GM03348 (cell line): ENCODE measurements at regions not wholly inside any gene's neighbourhood (a gene's known extent, or its start where the extent isn't known, plus 50 kb on each side); places are given as distances from the start of the nearest gene placed in this dataset.

ENCODE experiments used
- DNase-seq: peaks from one replicate; pipeline ENCODE4 v3.0.0; 2012; ENCODE audit warnings: low spot score

- DNase-seq: no peak
These were observed 158.1 kb downstream of the TBXT start for GRCh38 chr6:166009385-166010031.

- peak; percentile 46 for DNase-seq
These were observed 158.9 kb downstream of the TBXT start for GRCh38 chr6:166008441-166009369.

GRCh38 chr6:166007349-166008263 is 160.0 kb downstream of the TBXT start:
- DNase-seq: peak; percentile 50

GRCh38 chr6:166006900-166007301 is 160.8 kb downstream of the TBXT start:
- no peak for DNase-seq

GRCh38 chr6:166005944-166006899 is 161.4 kb downstream of the TBXT start:
- peak; percentile 49 for DNase-seq

GRCh38 chr6:166005401-166005943 is 162.2 kb downstream of the TBXT start:
- no peak for DNase-seq

GRCh38 chr6:166004876-166005275 is 162.8 kb downstream of the TBXT start:
- DNase-seq: no peak

- DNase-seq: no peak
These were observed 163.2 kb downstream of the TBXT start for GRCh38 chr6:166004471-166004870.

GRCh38 chr6:166003569-166003968 is 164.1 kb downstream of the TBXT start:
- no peak for DNase-seq

- no peak for DNase-seq
These were observed 166.3 kb downstream of the TBXT start for GRCh38 chr6:166001359-166001758.

GRCh38 chr6:165999279-165999678 is 168.4 kb downstream of the TBXT start:
- DNase-seq: no peak

- no peak for DNase-seq
These were observed 169.6 kb downstream of the TBXT start for GRCh38 chr6:165998072-165998471.

GRCh38 chr6:165991341-165991740 is 176.3 kb downstream of the TBXT start:
- no peak for DNase-seq

GRCh38 chr6:165990216-165990615 is 177.4 kb downstream of the TBXT start:
- no peak for DNase-seq

GRCh38 chr6:165988757-165989456 is 178.7 kb downstream of the TBXT start:
- DNase-seq: no peak

GRCh38 chr6:165988302-165988756 is 179.3 kb downstream of the TBXT start:
- peak; percentile 21 for DNase-seq

GRCh38 chr6:165987483-165988301 is 180.0 kb downstream of the TBXT start:
- peak; percentile 77 for DNase-seq

GRCh38 chr6:165986914-165987482 is 180.7 kb downstream of the TBXT start:
- DNase-seq: peak; percentile 32
